HG02973 (cell line): ENCODE measurements at regions not wholly inside any gene's neighbourhood (a gene's known extent, or its start where the extent isn't known, plus 50 kb on each side); places are given as distances from the start of the nearest gene placed in this dataset.
A peak's percentile ranks its signal among the peaks of the same experiment; 100 is the strongest.

Source experiments
- ATAC-seq: cut with Tn5 transposase; IDR thresholded peaks from one replicate; pipeline ENCODE4 v1.9.1; 2021; ENCODE audit warnings: moderate library complexity; ENCODE audit not compliant: unreplicated experiment

GRCh38 chr2:37541516-37541915, 129.9 kb downstream of the CDC42EP3 start:
- ATAC-seq: no peak

GRCh38 chr2:37543999-37544557, 127.4 kb downstream of the CDC42EP3 start:
- ATAC-seq: no peak

GRCh38 chr2:37544591-37545031, 126.8 kb downstream of the CDC42EP3 start:
- ATAC-seq: no peak

- ATAC-seq: peak; percentile 63
Observed at GRCh38 chr2:37549598-37549997, 121.8 kb downstream of the CDC42EP3 start.

GRCh38 chr2:37550190-37550589, 121.3 kb downstream of the CDC42EP3 start:
- ATAC-seq: no peak

GRCh38 chr2:37551783-37552182, 119.7 kb downstream of the CDC42EP3 start:
- no peak for ATAC-seq

- ATAC-seq: no peak
Observed at GRCh38 chr2:37552339-37552738, 119.1 kb downstream of the CDC42EP3 start.

- ATAC-seq: no peak
Observed at GRCh38 chr2:37553411-37554154, 117.9 kb downstream of the CDC42EP3 start.

- ATAC-seq: no peak
Observed at GRCh38 chr2:37554155-37554510, 117.3 kb downstream of the CDC42EP3 start.

- ATAC-seq: no peak
Observed at GRCh38 chr2:37554687-37555086, 116.8 kb downstream of the CDC42EP3 start.

GRCh38 chr2:37555457-37555856, 116.0 kb downstream of the CDC42EP3 start:
- no peak for ATAC-seq

GRCh38 chr2:37556256-37556655, 115.2 kb downstream of the CDC42EP3 start:
- no peak for ATAC-seq

- no peak for ATAC-seq
Observed at GRCh38 chr2:37558623-37559022, 112.8 kb downstream of the CDC42EP3 start.

GRCh38 chr2:37560241-37560848, 111.1 kb downstream of the CDC42EP3 start:
- no peak for ATAC-seq

GRCh38 chr2:37560863-37561614, 110.4 kb downstream of the CDC42EP3 start:
- ATAC-seq: no peak

- peak; percentile 78 for ATAC-seq
Observed at GRCh38 chr2:37561615-37562569, 109.5 kb downstream of the CDC42EP3 start.

- no peak for ATAC-seq
Observed at GRCh38 chr2:37563375-37564015, 107.9 kb downstream of the CDC42EP3 start.

GRCh38 chr2:37564356-37564755, 107.1 kb downstream of the CDC42EP3 start:
- no peak for ATAC-seq

GRCh38 chr2:37566517-37566981, 104.9 kb downstream of the CDC42EP3 start:
- ATAC-seq: no peak

- ATAC-seq: no peak
Observed at GRCh38 chr2:37568565-37568964, 102.9 kb downstream of the CDC42EP3 start.
